H1 (cell line): ENCODE measurements at regions not wholly inside any gene's neighbourhood (a gene's known extent, or its start where the extent isn't known, plus 50 kb on each side); places are given as distances from the start of the nearest gene placed in this dataset.

Experiments used
- CBX8 ChIP-seq: fragments of 300-800, 300-1000 bp; sonication (generic); IDR thresholded peaks from 2 replicates; pipeline ENCODE4 v1.7.1; 2016; ENCODE audit warnings: low read depth, low read length, borderline replicate concordance
- JUN ChIP-seq: IDR thresholded peaks from 2 replicates; pipeline ENCODE4 v1.6.1; 2011; ENCODE audit warnings: low read depth, mild to moderate bottlenecking, improper control_type of control experiment, low read length
- NRF1 ChIP-seq: IDR thresholded peaks from 2 replicates; pipeline ENCODE4 v1.6.1; 2011; ENCODE audit warnings: mild to moderate bottlenecking, low read depth, low read length, improper control_type of control experiment
- POLR2AphosphoS5 ChIP-seq: IDR thresholded peaks from 2 replicates; pipeline ENCODE4 v1.6.1; 2011; ENCODE audit warnings: low read depth, low read length
- SIN3A ChIP-seq, 2 experiments: IDR thresholded peaks in 1 of 2; conservative IDR thresholded peaks in 1 of 2; 2 replicates each; pipeline ENCODE4 v1.6.1; 2011 to 2012; ENCODE audit warnings: low read length in 2 of 2, improper control_type of control experiment in 1 of 2, low read depth in 1 of 2, mild to moderate bottlenecking in 1 of 2
- ZNF274 ChIP-seq: IDR thresholded peaks from 2 replicates; pipeline ENCODE4 v1.7.0; 2012; ENCODE audit warnings: low read length, borderline replicate concordance; ENCODE audit errors: extremely low read depth
- TF ChIP-seq, protein P1 (sequence below): IDR thresholded peaks from 2 replicates; pipeline ENCODE4 v1.6.1; 2012; ENCODE audit warnings: inconsistent platforms
- TF ChIP-seq, protein P2 (sequence below), 3 experiments: IDR thresholded peaks; 1 replicate in 2 of 3; 2 replicates in 1 of 3; pipeline versions ENCODE4 v1.5.1 to v1.6.1; 2011; ENCODE audit warnings: low read length in 3 of 3, mild to moderate bottlenecking in 3 of 3, inconsistent platforms in 2 of 3, low read depth in 1 of 3, moderate library complexity in 1 of 3; ENCODE audit not compliant: insufficient read depth in 1 of 3; ENCODE audit errors: control extremely low read depth in 1 of 3

DNA sequence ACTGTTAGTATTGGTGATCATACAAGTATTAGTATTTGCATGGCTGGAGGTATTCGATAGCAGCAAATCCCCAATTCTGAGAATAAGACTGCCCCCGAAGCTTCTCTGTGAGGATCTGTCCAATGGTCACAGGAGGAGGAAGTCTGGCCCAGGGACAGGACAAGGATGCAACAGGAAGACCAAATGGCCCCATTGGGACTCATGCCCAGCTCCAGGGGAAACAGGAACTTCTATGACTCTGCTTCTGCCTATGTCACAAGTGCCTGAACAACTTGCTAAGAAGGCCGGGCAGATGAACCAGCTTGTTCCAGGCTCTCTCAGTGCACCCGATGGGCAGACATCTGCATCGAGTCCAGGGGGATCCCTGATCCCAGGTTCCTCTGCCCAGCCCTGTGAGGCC lies 172.0 kb upstream of the GRB10 start:
- no peak for TF ChIP-seq CBX8
- TF ChIP-seq, protein P1, sequence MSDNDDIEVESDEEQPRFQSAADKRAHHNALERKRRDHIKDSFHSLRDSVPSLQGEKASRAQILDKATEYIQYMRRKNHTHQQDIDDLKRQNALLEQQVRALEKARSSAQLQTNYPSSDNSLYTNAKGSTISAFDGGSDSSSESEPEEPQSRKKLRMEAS, result no peak
- no peak for TF ChIP-seq JUN
- TF ChIP-seq, protein P2, sequence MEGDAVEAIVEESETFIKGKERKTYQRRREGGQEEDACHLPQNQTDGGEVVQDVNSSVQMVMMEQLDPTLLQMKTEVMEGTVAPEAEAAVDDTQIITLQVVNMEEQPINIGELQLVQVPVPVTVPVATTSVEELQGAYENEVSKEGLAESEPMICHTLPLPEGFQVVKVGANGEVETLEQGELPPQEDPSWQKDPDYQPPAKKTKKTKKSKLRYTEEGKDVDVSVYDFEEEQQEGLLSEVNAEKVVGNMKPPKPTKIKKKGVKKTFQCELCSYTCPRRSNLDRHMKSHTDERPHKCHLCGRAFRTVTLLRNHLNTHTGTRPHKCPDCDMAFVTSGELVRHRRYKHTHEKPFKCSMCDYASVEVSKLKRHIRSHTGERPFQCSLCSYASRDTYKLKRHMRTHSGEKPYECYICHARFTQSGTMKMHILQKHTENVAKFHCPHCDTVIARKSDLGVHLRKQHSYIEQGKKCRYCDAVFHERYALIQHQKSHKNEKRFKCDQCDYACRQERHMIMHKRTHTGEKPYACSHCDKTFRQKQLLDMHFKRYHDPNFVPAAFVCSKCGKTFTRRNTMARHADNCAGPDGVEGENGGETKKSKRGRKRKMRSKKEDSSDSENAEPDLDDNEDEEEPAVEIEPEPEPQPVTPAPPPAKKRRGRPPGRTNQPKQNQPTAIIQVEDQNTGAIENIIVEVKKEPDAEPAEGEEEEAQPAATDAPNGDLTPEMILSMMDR (IDR thresholded peaks at IDR 0.05; ENCODE audit: control extremely low read depth in 1 of 3, insufficient read depth in 1 of 3, low read depth in 1 of 3, low read length in 3 of 3), result no peak
- TF ChIP-seq NRF1, result no peak
- no peak for TF ChIP-seq SIN3A (conservative IDR thresholded peaks at IDR 0.05 in 1 of 2, IDR thresholded peaks at IDR 0.05 in 1 of 2; ENCODE audit: low read depth in 1 of 2, low read length in 2 of 2)
- no peak for TF ChIP-seq ZNF274
- no peak for TF ChIP-seq POLR2AphosphoS5
